HepG2 (cell line): ENCODE measurements at regions not wholly inside any gene's neighbourhood (a gene's known extent, or its start where the extent isn't known, plus 50 kb on each side); places are given as distances from the start of the nearest gene placed in this dataset.

ENCODE experiments used
- ATAC-seq: fragments of 200-7000 bp; cut with Tn5 transposase; 3 replicates; pipeline ENCODE4 v1.9.1; 2020; ENCODE audit warnings: mild to moderate bottlenecking, moderate library complexity
- BruUV-seq: library from RNA; stranded (reverse); fragments of 400-500 nt; replicated peaks from 2 replicates; lab custom pipeline; 2021; lab: Mats Ljungman, UMichigan
- CTCF ChIA-PET: fragments of 300-600 bp; formaldehyde crosslinking; extraction: SDS; loops from one replicate; lab custom pipeline; 2021; ENCODE audit warnings: low total read pairs, inconsistent platforms, low intra/inter-chr PET ratio; lab: Yijun Ruan, JAX
- POLR2A ChIA-PET: fragments of 350-600 bp; sonication (Branson Sonifier 250); formaldehyde crosslinking; loops from one replicate; lab custom pipeline; 2020; ENCODE audit warnings: antibody characterized with exemption, inconsistent platforms; lab: Yijun Ruan, JAX
- DNase-seq: peaks from one replicate; pipeline ENCODE4 v3.0.0-alpha.2; 2015; ENCODE audit warnings: low spot score
- FAIRE-seq: peaks from 3 replicates; lab custom pipeline; 2011; peaks lifted over from hg19 to GRCh38; lab: Jason Lieb, UNC
- H2AFZ ChIP-seq: one replicate; pipeline ENCODE4 v1.6.1; 2011; ENCODE audit warnings: low read length, inconsistent platforms
- H3K27ac ChIP-seq: fragments of 300-600 bp; 3 replicates; pipeline ENCODE4 v1.8.0; 2011; ENCODE audit warnings: mixed run types, mild to moderate bottlenecking, mixed read lengths, low read length, inconsistent platforms; ENCODE audit not compliant: insufficient read depth; ENCODE audit errors: extremely low read length
- H3K27me3 ChIP-seq, 2 experiments: fragments of 200-600 bp in 1 of 2; 2 replicates in 1 of 2; 3 replicates in 1 of 2; pipeline versions ENCODE4 v1.6.0 to v1.8.0; 2011; ENCODE audit warnings: low read length in 2 of 2, mild to moderate bottlenecking in 2 of 2, moderate library complexity in 2 of 2, inconsistent platforms in 1 of 2; ENCODE audit not compliant: insufficient read depth in 2 of 2, control insufficient read depth in 1 of 2
- H3K36me3 ChIP-seq, 2 experiments: fragments of 200-600 bp in 1 of 2; replicated peaks in 1 of 2; 2 replicates in 1 of 2; 3 replicates in 1 of 2; pipeline versions ENCODE4 v1.5.1 to v1.8.0; 2011; ENCODE audit warnings: low read length in 2 of 2, inconsistent platforms in 1 of 2; ENCODE audit not compliant: insufficient read depth in 2 of 2, control insufficient read depth in 1 of 2
- H3K4me1 ChIP-seq: 2 replicates; pipeline ENCODE4 v1.5.1; 2012; ENCODE audit warnings: low read length, inconsistent platforms; ENCODE audit not compliant: insufficient read depth
- H3K4me2 ChIP-seq: 2 replicates; pipeline ENCODE4 v1.6.0; 2011; ENCODE audit warnings: low read depth, low read length, inconsistent platforms
- H3K4me3 ChIP-seq, 3 experiments: fragments of 200-600 bp in 1 of 3; sonication (generic), shearing (Covaris generic) in 1 of 3; replicated peaks in 1 of 3; 2 replicates each; pipeline ENCODE4 v1.5.1; 2011 to 2016; ENCODE audit warnings: low read length in 3 of 3, inconsistent platforms in 2 of 3, low read depth in 2 of 3, mild to moderate bottlenecking in 2 of 3, control low read depth in 1 of 3, mixed read lengths in 1 of 3; ENCODE audit not compliant: insufficient read depth in 1 of 3
- H3K79me2 ChIP-seq: one replicate; pipeline ENCODE4 v1.6.1; 2011; ENCODE audit warnings: low read length, inconsistent platforms; ENCODE audit not compliant: insufficient read depth
- H3K9ac ChIP-seq: 2 replicates; pipeline ENCODE4 v1.6.0; 2011; ENCODE audit warnings: mild to moderate bottlenecking, low read depth, low read length, inconsistent platforms; ENCODE audit not compliant: insufficient read depth
- H3K9me3 ChIP-seq: 2 replicates; pipeline ENCODE4 v1.5.1; 2012; ENCODE audit warnings: mild to moderate bottlenecking, low read length
- H4K20me1 ChIP-seq: 2 replicates; pipeline ENCODE4 v1.6.0; 2011; ENCODE audit warnings: inconsistent platforms, mild to moderate bottlenecking, low read length, moderate library complexity; ENCODE audit not compliant: insufficient read depth
- CBX1 ChIP-seq: IDR thresholded peaks from one replicate; pipeline ENCODE4 v1.6.1; 2016; ENCODE audit warnings: antibody characterized with exemption, low read depth
- FOXK1 ChIP-seq: sonication (generic); formaldehyde crosslinking; IDR thresholded peaks from 2 replicates; pipeline ENCODE4 v1.4.0; 2020; ENCODE audit warnings: low read depth, missing genetic modification reagents, borderline replicate concordance
- KDM3A ChIP-seq: IDR thresholded peaks from 2 replicates; pipeline ENCODE4 v1.6.1; 2018; ENCODE audit warnings: low read depth, missing compliant biosample characterization
- MAF1 ChIP-seq: sonication (generic); formaldehyde crosslinking; IDR thresholded peaks from 2 replicates; pipeline ENCODE4 v1.5.0; 2020; ENCODE audit warnings: missing genetic modification reagents, borderline replicate concordance
- MAFF ChIP-seq: IDR thresholded peaks from 2 replicates; pipeline ENCODE4 v1.6.1; 2011; ENCODE audit warnings: low read depth, low read length, improper control_type of control experiment
- MAFK ChIP-seq, 2 experiments: IDR thresholded peaks in 1 of 2; conservative IDR thresholded peaks in 1 of 2; 2 replicates each; pipeline ENCODE4 v1.6.1; 2011; ENCODE audit warnings: improper control_type of control experiment in 2 of 2, low read length in 2 of 2
- RAD51 ChIP-seq: fragments of 450-650 bp; IDR thresholded peaks from 2 replicates; pipeline ENCODE4 v1.6.1; 2016; ENCODE audit warnings: borderline replicate concordance
- SKIL ChIP-seq: sonication (generic); formaldehyde crosslinking; IDR thresholded peaks from 2 replicates; pipeline ENCODE4 v1.8.0; 2022; ENCODE audit warnings: missing genetic modification reagents, mild to moderate bottlenecking, moderate library complexity, borderline replicate concordance
- ZFYVE20 ChIP-seq: sonication (generic); formaldehyde crosslinking; IDR thresholded peaks from 2 replicates; pipeline ENCODE4 v1.8.0; 2023; ENCODE audit warnings: low read depth, mild to moderate bottlenecking, moderate library complexity, missing genetic modification reagents, borderline replicate concordance
- ZNF326 ChIP-seq: sonication (generic); formaldehyde crosslinking; IDR thresholded peaks from 2 replicates; pipeline ENCODE4 v1.4.0; 2020; ENCODE audit warnings: missing genetic modification reagents, borderline replicate concordance
- ZNF510 ChIP-seq: sonication (generic); formaldehyde crosslinking; IDR thresholded peaks from 2 replicates; pipeline ENCODE4 v1.4.0; 2020; ENCODE audit warnings: low read depth, mild to moderate bottlenecking, missing genetic modification reagents
- ZNF567 ChIP-seq: sonication (generic); formaldehyde crosslinking; IDR thresholded peaks from 2 replicates; pipeline ENCODE4 v1.8.1; 2023; ENCODE audit warnings: mild to moderate bottlenecking, missing genetic modification reagents, borderline replicate concordance
- ZNF704 ChIP-seq: sonication (generic); formaldehyde crosslinking; IDR thresholded peaks from 2 replicates; pipeline ENCODE4 v1.8.1; 2023; ENCODE audit warnings: mild to moderate bottlenecking, inconsistent platforms, moderate library complexity, missing genetic modification reagents, borderline replicate concordance
- ZNF850 ChIP-seq: sonication (generic); formaldehyde crosslinking; conservative IDR thresholded peaks from 2 replicates; pipeline ENCODE4 v1.9.0; 2021; ENCODE audit warnings: mild to moderate bottlenecking, missing genetic modification reagents
- WGBS: methylation state at CpG from one replicate; pipeline ENCODE4 v1.1.6; 2017; ENCODE audit warnings: low lambda C conversion rate; 5-methylcytosine and 5-hydroxymethylcytosine counted together
- in situ Hi-C: cut with HindIII; loops from 2 replicates; pipeline ENCODE4 v1.10.0; 2017; ENCODE audit warnings: low pct_unique_long_range_greater_than_20kb; ENCODE audit not compliant: extremely low pct_ligation_motif_present
- intact Hi-C: fragments of 100-400 bp; cut with micrococcal nuclease; formaldehyde crosslinking; loops from one replicate; pipeline ENCODE4 v1.10.0; 2022; ENCODE audit not compliant: unreplicated experiment
- TF ChIP-seq, protein P1 (sequence below): sonication (generic); formaldehyde crosslinking; IDR thresholded peaks from 2 replicates; pipeline ENCODE4 v1.4.0; 2020; ENCODE audit warnings: mild to moderate bottlenecking, missing genetic modification reagents

- peaks cover 98% of the 10 kb centered on the region for H3K9me3 ChIP-seq
- no peak for ATAC-seq
- intact Hi-C loops (no loop called here), in situ Hi-C loops (no loop called here)
- no peak overlapping the region for H3K4me2 ChIP-seq
- no peak for FAIRE-seq
- H4K20me1 ChIP-seq: no peaks in the 10 kb centered on the region
- no peaks in the 10 kb centered on the region for H3K36me3 ChIP-seq
- no peaks in the 10 kb centered on the region for H3K79me2 ChIP-seq
- no peaks in the 10 kb centered on the region for H3K27me3 ChIP-seq
- CTCF ChIA-PET: no interaction called here
- H2AFZ ChIP-seq: no peak overlapping the region
- TF ChIP-seq CBX1 (no peak), ZNF850 (CRISPR knock-in tag) (no peak), MAF1 (no peak), ZFYVE20 (CRISPR knock-in tag) (no peak), MAFK (conservative IDR thresholded peaks at IDR 0.05 in 1 of 2, IDR thresholded peaks at IDR 0.05 in 1 of 2; ENCODE audit: low read length in 2 of 2) (peak; percentile 51 to 77; a peak in 3 of 4 replicates), RAD51 (peak; percentile 71; the same call in 1 of the 2 replicates), MAFF (peak; percentile 59)
- TF ChIP-seq, protein P1, sequence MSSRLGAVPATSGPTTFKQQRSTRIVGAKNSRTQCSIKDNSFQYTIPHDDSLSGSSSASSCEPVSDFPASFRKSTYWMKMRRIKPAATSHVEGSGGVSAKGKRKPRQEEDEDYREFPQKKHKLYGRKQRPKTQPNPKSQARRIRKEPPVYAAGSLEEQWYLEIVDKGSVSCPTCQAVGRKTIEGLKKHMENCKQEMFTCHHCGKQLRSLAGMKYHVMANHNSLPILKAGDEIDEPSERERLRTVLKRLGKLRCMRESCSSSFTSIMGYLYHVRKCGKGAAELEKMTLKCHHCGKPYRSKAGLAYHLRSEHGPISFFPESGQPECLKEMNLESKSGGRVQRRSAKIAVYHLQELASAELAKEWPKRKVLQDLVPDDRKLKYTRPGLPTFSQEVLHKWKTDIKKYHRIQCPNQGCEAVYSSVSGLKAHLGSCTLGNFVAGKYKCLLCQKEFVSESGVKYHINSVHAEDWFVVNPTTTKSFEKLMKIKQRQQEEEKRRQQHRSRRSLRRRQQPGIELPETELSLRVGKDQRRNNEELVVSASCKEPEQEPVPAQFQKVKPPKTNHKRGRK (CRISPR knock-in tag): no peak
- no peak overlapping the region for H3K27ac ChIP-seq
- H3K9ac ChIP-seq: no peak overlapping the region
- WGBS: 9% methylated on average over 2 of the region's 2 CpGs
- H3K4me1 ChIP-seq: no peaks in the 10 kb centered on the region
- POLR2A ChIA-PET: no interaction called here
- no TSS peak for BruUV-seq
- no peak overlapping the region for H3K4me3 ChIP-seq
- no peak for DNase-seq
Observed at GRCh38 chr7:56609852-56610355, 493.7 kb upstream of the NUPR2 start.

DNA sequence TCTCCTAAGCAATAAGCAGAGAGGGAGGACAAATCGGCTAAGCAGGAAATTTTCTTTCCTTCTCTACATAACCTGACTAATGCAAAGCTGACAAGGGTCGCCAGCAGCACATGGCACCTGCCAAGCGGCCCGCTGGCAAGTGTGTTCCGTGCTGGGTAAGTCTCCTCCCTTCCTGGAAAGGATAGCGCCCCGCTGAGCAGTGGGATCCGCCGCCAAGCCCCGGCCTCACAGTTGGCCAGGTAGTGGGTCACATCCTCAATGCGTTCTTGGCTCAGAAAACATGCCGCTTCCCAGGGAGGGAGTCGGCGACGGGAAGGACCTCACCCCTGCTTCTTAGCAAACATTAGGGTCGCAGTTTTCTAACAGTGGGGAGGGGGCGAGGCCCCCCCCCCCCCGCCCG is 488.9 kb upstream of the NUPR2 start:
- no peak overlapping the region for H3K9ac ChIP-seq
- FAIRE-seq (no peak), DNase-seq (no peak), ATAC-seq (no peak)
- H3K4me3 ChIP-seq: no peak overlapping the region
- no peaks in the 10 kb centered on the region for H3K79me2 ChIP-seq
- no peak overlapping the region for H3K4me2 ChIP-seq
- CTCF ChIA-PET: no interaction called here
- in situ Hi-C loops (no loop called here), intact Hi-C loops (no loop called here)
- no peaks in the 10 kb centered on the region for H3K36me3 ChIP-seq
- 44% methylated on average over 15 of the region's 19 CpGs for WGBS
- no peaks in the 10 kb centered on the region for H3K4me1 ChIP-seq
- POLR2A ChIA-PET: no interaction called here
- H3K27ac ChIP-seq: no peak overlapping the region
- H3K27me3 ChIP-seq: no peaks in the 10 kb centered on the region
- H3K9me3 ChIP-seq: peaks cover 97% of the 10 kb centered on the region
- BruUV-seq: no TSS peak
- no peaks in the 10 kb centered on the region for H4K20me1 ChIP-seq
- H2AFZ ChIP-seq: no peak overlapping the region
- no peak for TF ChIP-seq ZNF567
- TF ChIP-seq ZNF510 (CRISPR knock-in tag): no peak
- no peak for TF ChIP-seq SKIL
- TF ChIP-seq ZNF326 (CRISPR knock-in tag): no peak
- TF ChIP-seq ZNF704 (CRISPR knock-in tag): no peak
- TF ChIP-seq FOXK1 (CRISPR knock-in tag): no peak
- no peak for TF ChIP-seq KDM3A
